Keratinocyte (primary cell): ENCODE measurements at regions not wholly inside any gene's neighbourhood (a gene's known extent, or its start where the extent isn't known, plus 50 kb on each side); places are given as distances from the start of the nearest gene placed in this dataset.

Experiments
- EZH2 ChIP-seq: IDR thresholded peaks from one replicate; pipeline ENCODE4 v1.6.1; 2012; ENCODE audit warnings: inconsistent platforms, mild to moderate bottlenecking, low read length, moderate library complexity
- TF ChIP-seq, protein P1 (sequence below), 3 experiments: IDR thresholded peaks in 1 of 3; conservative IDR thresholded peaks in 1 of 3; optimal IDR thresholded peaks in 1 of 3; 2 replicates in 2 of 3; 3 replicates in 1 of 3; pipeline versions ENCODE3 to v1.5.1; 2011; ENCODE audit warnings: low read length in 3 of 3, mild to moderate bottlenecking in 3 of 3, moderate library complexity in 2 of 3, control low read depth in 1 of 3, inconsistent platforms in 1 of 3; ENCODE audit not compliant: insufficient read depth in 2 of 3; ENCODE audit errors: extremely low read depth in 1 of 3

DNA sequence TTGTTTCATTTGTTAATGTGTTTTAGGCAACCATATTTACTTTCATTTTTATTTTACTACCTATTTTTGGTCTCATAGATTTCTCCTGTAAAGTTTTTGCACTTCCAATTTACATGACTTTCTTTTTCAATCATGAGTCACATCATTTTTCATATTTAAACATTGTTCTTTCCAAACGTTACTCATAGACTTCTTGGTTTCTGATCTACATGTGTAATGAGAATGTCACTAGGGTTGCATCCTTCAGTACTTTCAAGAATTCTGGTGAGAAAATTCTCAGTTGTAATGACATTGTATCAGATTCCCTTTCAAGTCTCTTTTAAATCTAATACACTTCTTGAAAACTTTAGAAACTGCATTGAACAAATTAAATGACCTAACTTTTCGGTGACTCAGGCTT lies 991.7 kb downstream of the EFNB2 start:
- TF ChIP-seq, protein P1, sequence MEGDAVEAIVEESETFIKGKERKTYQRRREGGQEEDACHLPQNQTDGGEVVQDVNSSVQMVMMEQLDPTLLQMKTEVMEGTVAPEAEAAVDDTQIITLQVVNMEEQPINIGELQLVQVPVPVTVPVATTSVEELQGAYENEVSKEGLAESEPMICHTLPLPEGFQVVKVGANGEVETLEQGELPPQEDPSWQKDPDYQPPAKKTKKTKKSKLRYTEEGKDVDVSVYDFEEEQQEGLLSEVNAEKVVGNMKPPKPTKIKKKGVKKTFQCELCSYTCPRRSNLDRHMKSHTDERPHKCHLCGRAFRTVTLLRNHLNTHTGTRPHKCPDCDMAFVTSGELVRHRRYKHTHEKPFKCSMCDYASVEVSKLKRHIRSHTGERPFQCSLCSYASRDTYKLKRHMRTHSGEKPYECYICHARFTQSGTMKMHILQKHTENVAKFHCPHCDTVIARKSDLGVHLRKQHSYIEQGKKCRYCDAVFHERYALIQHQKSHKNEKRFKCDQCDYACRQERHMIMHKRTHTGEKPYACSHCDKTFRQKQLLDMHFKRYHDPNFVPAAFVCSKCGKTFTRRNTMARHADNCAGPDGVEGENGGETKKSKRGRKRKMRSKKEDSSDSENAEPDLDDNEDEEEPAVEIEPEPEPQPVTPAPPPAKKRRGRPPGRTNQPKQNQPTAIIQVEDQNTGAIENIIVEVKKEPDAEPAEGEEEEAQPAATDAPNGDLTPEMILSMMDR (optimal IDR thresholded peaks at IDR 0.05 in 1 of 3, IDR thresholded peaks at IDR 0.05 in 1 of 3, conservative IDR thresholded peaks at IDR 0.05 in 1 of 3; ENCODE audit: extremely low read depth in 1 of 3, insufficient read depth in 2 of 3, low read length in 3 of 3) = no peak
- TF ChIP-seq EZH2 = no peak
